Mesothelial cell of epicardium (in vitro differentiated cells): ENCODE measurements at regions not wholly inside any gene's neighbourhood (a gene's known extent, or its start where the extent isn't known, plus 50 kb on each side); places are given as distances from the start of the nearest gene placed in this dataset.

Experiments used
- DNase-seq, 2 experiments: peaks; one replicate each; pipeline ENCODE4 v3.0.0; 2021; ENCODE audit warnings: low spot score in 2 of 2; ENCODE audit not compliant: unreplicated experiment in 2 of 2
- H3K27ac Mint-ChIP-seq: 2 replicates; pipeline ENCODE4 v1.8.0; 2021; ENCODE audit warnings: mixed read lengths
- H3K27me3 Mint-ChIP-seq: 2 replicates; pipeline ENCODE4 v1.8.0; 2021; ENCODE audit warnings: low read depth, mixed read lengths
- H3K36me3 Mint-ChIP-seq: 2 replicates; pipeline ENCODE4 v1.8.0; 2021; ENCODE audit warnings: mixed read lengths
- H3K4me1 Mint-ChIP-seq: 2 replicates; pipeline ENCODE4 v1.8.0; 2021; ENCODE audit warnings: mixed read lengths
- H3K4me3 Mint-ChIP-seq: 2 replicates; pipeline ENCODE4 v1.8.0; 2021; ENCODE audit warnings: mild to moderate bottlenecking, moderate library complexity, mixed read lengths
- H3K9me3 Mint-ChIP-seq: 2 replicates; pipeline ENCODE4 v1.8.0; 2021; ENCODE audit warnings: mixed read lengths
- TF ChIP-seq, protein P1 (sequence below): fragments of 200-600 bp; sonication (generic); IDR thresholded peaks from one replicate; pipeline ENCODE4 v1.5.0; 2021; ENCODE audit warnings: antibody characterized with exemption; ENCODE audit not compliant: unreplicated experiment

DNA sequence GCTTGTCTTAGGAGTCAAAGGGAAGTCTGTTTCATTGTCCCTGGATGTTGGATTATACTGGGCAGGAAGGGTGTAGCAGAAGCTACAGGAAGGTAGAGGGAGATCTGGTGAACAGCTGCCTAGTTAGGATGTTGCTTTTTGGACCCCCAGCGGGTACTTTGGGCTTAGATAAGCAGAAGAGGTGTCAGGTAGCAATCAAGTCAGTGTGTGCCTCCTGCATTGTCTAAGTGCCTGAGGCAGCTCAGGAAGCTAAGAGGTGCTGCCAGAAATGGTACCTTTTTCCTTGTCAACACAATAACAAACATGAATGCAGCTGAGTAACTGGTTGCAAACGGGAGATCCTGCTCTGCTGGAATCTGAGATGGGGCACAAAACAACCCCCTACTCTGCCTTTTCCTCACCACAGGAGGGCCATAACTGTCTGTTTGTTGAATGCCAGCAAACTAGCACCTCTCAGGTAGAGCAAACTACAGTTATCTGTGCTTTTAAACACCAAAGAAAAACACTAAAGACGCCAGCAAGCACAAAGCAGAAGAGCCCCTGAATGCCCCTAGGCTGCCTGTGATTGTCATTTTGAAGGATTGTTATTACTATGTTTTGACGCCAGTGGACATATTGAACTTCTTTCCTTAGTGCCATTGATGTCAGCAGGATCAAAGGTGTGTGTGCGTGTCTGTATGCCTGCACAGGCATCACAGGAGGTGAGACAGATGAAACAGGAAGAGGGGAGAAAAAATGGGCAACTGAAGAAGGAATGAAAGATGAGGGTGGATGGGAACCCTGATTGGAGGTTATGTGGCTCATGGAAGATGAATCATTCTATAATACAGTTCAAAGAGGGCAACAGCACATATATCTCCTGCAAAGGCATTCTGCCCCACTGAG, 151.4 kb downstream of the ETAA1 start:
- DNase-seq, result no peak
- peaks cover 17% of the 10 kb centered on the region for H3K4me1 Mint-ChIP-seq
- peaks cover 34% of the 10 kb centered on the region for H3K27me3 Mint-ChIP-seq
- H3K4me3 Mint-ChIP-seq, result no peak overlapping the region
- no peak overlapping the region for H3K27ac Mint-ChIP-seq
- peaks cover 6% of the 10 kb centered on the region for H3K36me3 Mint-ChIP-seq
- TF ChIP-seq, protein P1, sequence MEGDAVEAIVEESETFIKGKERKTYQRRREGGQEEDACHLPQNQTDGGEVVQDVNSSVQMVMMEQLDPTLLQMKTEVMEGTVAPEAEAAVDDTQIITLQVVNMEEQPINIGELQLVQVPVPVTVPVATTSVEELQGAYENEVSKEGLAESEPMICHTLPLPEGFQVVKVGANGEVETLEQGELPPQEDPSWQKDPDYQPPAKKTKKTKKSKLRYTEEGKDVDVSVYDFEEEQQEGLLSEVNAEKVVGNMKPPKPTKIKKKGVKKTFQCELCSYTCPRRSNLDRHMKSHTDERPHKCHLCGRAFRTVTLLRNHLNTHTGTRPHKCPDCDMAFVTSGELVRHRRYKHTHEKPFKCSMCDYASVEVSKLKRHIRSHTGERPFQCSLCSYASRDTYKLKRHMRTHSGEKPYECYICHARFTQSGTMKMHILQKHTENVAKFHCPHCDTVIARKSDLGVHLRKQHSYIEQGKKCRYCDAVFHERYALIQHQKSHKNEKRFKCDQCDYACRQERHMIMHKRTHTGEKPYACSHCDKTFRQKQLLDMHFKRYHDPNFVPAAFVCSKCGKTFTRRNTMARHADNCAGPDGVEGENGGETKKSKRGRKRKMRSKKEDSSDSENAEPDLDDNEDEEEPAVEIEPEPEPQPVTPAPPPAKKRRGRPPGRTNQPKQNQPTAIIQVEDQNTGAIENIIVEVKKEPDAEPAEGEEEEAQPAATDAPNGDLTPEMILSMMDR, result no peak
- peaks cover 18% of the 10 kb centered on the region for H3K9me3 Mint-ChIP-seq

DNA sequence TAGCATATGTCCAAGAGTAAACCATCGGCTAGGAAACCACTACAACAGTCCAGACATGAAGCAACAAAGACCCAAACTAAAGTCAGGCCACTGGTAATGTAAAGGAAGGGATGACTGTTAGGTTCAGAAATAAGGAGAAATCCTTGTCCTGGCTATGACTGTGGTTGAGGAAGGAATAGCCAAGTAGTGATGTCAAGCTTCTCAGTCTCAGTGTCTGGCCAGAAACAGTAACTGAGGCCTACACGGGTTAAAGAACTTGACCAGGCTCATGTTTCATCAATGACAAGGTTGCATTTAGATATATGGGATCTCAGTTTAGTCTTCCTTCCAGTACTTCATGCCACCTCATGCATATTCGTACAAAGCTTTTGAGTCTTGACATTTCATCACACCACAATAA, 162.0 kb downstream of the ETAA1 start:
- no peaks in the 10 kb centered on the region for H3K27me3 Mint-ChIP-seq
- no peaks in the 10 kb centered on the region for H3K36me3 Mint-ChIP-seq
- peaks cover 15% of the 10 kb centered on the region for H3K9me3 Mint-ChIP-seq
- DNase-seq, result no peak
- H3K4me3 Mint-ChIP-seq, result no peak overlapping the region
- no peak overlapping the region for H3K27ac Mint-ChIP-seq
- TF ChIP-seq, protein P1, result no peak
- peaks cover 41% of the 10 kb centered on the region for H3K4me1 Mint-ChIP-seq

DNA sequence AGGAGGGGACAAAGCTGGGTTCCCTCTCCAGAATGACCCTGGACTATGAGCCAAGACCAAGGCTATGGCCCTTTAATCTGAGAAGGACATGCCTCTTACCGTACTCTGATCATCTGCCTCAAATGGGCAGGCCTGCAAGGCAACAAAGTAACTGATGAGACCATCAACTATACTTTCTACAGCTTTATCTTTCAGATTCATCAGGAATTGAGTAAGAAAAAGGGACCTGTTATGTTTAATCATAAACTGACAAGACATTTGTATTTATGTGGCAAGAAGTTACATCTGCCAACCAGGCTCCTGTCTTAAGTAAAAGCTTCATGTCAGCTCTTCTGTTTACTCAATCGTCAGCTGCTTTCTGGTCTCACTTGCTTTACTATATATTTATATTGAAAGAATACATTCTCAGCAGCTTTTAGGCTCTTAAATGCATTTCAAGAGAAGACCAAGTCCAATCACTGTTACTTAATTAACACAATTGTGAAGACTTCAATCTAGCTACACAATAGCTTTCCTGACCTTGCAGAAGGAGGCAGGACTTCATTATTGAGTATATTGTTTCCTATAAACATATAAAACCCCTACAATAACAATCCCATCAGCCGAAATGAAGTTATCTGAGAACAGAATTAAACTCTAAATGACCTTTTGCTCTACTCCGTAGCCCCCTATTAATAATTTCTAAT, 163.8 kb downstream of the ETAA1 start:
- Mint-ChIP-seq H3K4me3 (no peak overlapping the region), H3K27ac (peak overlapping the region; percentile 91), H3K36me3 (no peaks in the 10 kb centered on the region), H3K9me3 (peaks cover 15% of the 10 kb centered on the region), H3K4me1 (peaks cover 43% of the 10 kb centered on the region), H3K27me3 (no peaks in the 10 kb centered on the region)
- DNase-seq, result no peak
- TF ChIP-seq, protein P1, result no peak

DNA sequence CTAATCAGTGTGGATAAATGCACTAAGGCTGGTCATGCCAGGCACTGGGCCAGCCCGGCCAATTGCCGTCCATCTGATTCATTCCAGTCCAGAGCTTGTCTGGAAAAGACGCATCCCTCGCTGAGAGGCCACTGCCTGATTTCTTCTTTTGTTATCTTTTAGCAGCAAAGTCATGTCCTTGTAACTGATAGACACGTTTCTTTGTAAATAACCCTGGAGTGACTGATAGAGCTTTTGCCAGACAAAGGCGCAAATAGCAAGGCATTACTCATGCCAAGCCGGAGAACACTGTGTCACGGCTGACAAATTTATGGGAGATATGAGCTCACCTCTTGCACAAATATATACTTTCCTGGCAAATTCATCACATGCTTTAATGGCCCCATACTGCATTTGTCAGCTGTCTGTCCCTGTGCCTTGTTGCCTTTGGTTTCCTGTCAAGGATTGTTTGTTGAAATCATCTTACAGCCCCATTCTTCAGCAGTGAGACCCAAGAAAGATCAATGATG, 164.4 kb downstream of the ETAA1 start:
- Mint-ChIP-seq H3K27me3 (no peaks in the 10 kb centered on the region), H3K4me3 (no peak overlapping the region), H3K36me3 (no peaks in the 10 kb centered on the region), H3K9me3 (peaks cover 15% of the 10 kb centered on the region), H3K27ac (peak overlapping the region; percentile 85), H3K4me1 (peaks cover 42% of the 10 kb centered on the region)
- TF ChIP-seq, protein P1, result no peak
- no peak for DNase-seq

DNA sequence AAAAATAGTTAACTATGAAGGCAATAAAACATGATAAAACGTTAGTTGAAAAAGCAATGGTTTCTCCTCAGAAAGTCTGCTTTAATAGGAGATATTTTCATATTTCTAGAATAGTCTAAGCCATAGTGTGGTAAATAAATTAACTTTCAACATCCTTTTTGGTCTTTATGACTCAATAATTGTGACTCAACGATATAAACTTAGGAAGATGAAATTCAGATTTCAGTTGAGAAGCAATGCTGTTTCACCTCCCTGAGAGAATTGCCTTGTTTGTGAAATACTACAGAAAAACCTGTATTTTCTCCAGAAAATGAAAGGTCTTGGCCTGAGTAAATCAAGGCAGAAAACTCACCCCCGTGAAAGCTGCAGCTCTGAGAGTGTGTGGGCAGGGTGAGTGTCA, 166.9 kb downstream of the ETAA1 start:
- DNase-seq, result no peak
- H3K4me1 Mint-ChIP-seq, result peaks cover 57% of the 10 kb centered on the region
- no peak overlapping the region for H3K27ac Mint-ChIP-seq
- no peaks in the 10 kb centered on the region for H3K36me3 Mint-ChIP-seq
- no peak overlapping the region for H3K4me3 Mint-ChIP-seq
- H3K9me3 Mint-ChIP-seq, result peaks cover 10% of the 10 kb centered on the region
- H3K27me3 Mint-ChIP-seq, result no peaks in the 10 kb centered on the region
- TF ChIP-seq, protein P1, result no peak
